HG02852 (cell line): ENCODE measurements at regions not wholly inside any gene's neighbourhood (a gene's known extent, or its start where the extent isn't known, plus 50 kb on each side); places are given as distances from the start of the nearest gene placed in this dataset.

Experiments
- ATAC-seq: cut with Tn5 transposase; IDR thresholded peaks from one replicate; pipeline ENCODE4 v1.9.1; 2021; ENCODE audit warnings: mild to moderate bottlenecking, moderate library complexity; ENCODE audit not compliant: unreplicated experiment

GRCh38 chr1:98048751-98049325 lies 128.0 kb upstream of the DPYD start:
- ATAC-seq: no peak

- ATAC-seq: no peak
Observed at GRCh38 chr1:98048244-98048643, 127.4 kb upstream of the DPYD start.

- no peak for ATAC-seq
Observed at GRCh38 chr1:98047171-98047570, 126.3 kb upstream of the DPYD start.

DNA sequence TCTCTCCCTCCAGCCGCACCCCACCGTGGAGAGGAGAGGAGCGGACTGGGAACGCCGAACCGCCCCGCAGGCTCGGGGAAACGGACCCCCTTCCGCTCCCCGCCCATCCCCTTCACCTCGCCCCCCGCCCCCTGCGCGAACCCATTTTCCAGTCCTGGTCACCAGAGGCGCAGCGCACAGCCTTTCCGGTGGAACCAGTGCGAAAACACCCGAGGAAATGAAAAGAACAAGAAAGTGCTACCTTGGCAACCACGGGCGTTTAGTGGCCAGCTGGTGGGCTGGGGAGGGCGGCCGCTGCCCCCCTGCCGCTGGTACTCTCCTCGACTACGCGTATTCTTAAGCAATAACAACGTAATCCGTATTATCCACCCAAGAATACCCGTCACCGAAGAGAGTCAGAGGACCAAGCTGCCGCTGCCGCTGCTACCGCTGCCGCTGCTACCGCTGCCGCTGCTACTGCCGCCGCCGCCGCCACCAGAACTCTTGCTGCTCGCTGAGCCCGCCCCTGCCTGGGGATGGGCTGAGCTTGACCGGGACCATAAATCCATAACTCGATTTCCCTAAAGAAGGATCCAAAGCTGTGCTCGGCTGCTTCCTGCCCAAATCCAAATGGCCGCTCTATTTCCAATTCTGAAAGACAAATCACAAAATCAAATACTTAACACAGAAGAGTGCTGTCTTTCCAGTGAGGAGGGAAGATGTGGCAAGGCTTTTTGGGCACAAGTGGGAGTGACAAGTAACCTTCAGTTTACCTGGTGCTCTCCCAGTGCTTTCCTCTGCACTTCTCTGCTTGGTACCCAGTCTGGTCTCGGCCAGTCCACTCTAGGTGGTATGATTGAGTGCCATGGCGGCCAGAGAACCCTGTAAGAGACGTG lies 125.2 kb upstream of the DPYD start:
- no peak for ATAC-seq

DNA sequence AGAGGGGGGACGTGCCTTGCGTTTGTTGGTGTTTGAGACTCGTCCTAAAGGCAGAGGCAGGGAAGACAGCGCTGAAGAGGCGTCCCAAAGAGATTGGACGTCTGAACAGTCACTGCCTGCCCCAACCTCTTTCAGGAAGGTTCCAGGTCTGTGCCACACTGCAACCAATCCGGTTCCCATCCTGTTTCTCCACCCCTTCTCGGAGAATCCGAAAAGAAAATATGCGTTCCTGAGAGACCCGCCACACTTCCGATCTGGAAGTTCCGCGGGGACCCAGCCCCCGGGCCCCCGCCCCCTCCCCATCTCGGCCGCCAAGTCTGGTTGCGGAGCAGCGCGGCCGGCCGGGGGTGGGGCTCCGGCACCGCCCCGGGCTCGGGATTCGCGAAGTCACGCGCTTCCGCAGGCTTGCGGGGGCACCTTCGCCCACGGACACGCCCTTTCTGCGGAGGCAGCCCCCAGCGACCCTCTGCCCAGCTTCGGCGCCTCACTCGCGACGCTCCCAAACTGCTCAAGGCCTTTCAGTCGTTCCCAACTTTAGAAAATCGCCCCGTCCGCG lies 124.5 kb upstream of the DPYD start:
- no peak for ATAC-seq

DNA sequence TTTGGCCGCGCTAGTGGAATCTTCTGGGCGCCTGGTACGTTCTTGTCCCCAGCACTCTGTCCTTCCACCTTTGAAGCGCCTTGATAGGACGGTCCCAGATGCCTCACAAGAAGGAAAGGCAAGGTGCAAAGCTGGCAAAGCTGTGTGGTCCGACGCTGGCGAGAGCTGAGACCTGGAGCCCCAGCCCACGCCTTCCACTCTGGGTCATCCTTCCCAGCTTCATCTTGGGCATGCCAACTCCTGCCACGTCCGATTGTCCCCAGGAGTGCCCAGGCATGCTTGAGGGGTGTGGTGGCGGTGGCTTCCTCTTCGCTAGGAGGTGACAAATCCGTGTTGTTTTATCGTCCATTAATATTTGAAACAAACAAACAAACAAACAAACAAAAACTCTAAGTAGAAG lies 123.9 kb upstream of the DPYD start:
- ATAC-seq: no peak

DNA sequence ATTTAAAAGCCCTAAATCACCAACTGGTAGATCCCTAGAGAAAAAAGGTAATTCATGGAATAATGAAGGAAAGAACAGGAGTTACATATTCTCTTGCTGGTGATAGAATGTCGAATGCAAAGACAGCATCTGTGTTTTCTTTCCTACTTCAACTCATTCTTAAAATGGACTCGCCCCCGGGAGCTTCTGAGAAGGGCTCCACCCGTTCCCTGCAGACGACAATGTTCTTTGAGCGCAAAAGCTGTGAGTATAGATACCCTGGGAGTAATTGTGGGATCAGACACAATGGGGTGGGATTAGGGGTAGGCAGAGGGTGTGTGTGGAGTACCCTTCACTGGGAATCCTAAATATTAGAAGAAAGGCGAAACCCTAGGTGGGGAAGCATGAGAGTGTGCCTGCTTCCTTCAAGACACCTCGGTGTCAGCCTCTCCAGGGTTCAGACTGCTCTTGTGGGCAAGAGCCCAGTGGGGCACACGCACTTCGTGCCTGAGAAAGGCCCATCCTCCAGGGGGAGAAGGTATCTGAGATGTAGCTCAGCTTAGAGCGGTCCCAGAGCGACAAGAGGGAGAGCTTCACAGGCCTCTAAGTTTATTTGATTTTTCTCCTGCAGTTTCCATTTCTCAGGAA lies 123.3 kb upstream of the DPYD start:
- ATAC-seq: no peak

DNA sequence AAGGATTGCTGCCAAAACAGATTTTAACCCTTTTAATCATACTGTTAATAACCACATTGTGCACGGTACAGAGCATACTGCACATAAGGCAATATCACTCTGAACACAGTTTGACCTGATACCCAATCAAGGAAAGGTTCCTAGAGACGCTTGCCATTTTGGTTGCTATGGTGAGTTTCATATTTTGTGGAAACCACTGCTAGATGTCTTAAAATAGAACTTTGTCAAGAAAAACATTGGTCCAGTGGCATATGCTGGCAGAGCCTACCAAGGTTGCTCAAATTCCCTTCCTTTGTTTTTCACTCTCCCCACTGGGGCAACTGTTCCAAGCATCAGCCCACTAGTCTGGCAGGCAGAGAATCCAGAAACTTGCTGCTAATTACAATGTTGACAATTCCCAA lies 114.8 kb upstream of the DPYD start:
- no peak for ATAC-seq

GRCh38 chr1:98034505-98034904 lies 113.7 kb upstream of the DPYD start:
- no peak for ATAC-seq

- ATAC-seq: no peak
Observed at GRCh38 chr1:98032958-98033357, 112.1 kb upstream of the DPYD start.

DNA sequence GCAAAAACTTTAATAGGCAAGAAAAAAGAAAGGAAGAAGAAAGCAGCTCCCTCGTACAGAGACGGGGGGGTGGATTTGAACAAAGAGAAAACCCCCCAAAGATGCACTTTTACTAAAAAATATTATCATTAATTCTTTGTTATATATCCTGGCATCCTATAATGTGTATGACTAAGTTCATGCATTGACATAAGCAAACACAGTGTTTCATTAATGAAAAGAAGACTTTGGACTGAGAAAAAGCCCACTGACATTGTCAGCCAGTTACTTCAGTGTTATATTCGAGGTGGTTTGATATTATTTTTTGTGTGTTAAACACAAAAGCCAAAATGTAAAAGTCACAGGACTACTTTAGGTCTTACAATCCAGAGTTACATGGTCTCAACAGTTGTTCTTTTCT lies 110.1 kb upstream of the DPYD start:
- no peak for ATAC-seq

DNA sequence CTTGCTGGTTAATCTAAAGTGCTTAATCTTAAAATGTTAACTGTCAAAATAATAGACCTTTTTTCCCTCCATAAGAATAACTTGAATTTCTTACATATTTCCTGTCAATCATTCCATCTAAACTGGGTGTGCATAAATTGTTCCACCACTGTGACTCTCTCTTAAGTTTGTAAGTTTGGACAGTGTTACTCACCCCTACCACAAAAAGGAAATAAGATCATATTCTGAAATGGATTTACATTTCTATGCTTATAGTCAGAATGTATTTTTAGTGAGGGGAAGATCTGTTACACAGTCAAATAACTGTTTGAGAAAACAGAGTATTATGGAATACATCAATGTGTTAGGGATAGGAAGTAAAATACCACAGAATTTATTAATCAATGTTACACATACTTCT lies 109.6 kb upstream of the DPYD start:
- no peak for ATAC-seq

DNA sequence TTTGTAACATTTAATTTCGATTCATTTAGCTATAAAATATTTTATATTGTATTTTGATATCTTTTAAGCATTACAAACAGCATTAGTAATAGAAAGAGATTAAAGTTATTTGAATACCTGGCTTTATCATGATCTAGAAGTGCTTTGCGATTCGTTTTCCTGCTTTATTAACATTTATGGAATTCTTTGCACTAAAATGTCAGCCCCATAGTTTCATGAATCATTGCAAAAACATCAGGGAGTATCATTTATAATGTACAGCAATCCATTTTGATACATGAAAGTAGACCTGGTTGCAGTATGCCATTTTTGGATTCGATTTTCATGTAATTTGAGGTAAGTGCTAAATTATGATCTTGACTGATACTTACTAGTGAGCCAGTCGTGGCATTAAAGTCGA lies 108.0 kb upstream of the DPYD start:
- no peak for ATAC-seq

- no peak for ATAC-seq
Observed at GRCh38 chr1:98027103-98027705, 106.4 kb upstream of the DPYD start.

DNA sequence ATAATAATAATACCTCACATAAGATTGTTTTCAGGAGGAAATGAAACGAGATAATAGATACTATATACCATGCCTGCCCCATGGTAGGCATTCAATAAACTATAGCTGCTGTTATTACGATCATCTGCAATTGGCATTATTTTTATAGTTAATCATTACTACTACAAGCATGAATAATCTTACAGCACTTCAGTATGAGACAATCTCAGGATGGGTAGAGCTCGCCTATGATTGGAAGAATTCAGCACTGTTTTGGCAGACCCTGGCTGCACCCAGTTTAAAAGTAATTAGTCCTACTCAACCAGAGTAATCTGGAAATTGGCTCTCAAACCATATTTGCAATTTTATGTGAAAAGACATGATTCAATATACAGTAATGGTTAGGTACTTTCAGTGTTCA lies 105.0 kb upstream of the DPYD start:
- ATAC-seq: no peak

GRCh38 chr1:98021126-98021525 lies 100.3 kb upstream of the DPYD start:
- no peak for ATAC-seq

DNA sequence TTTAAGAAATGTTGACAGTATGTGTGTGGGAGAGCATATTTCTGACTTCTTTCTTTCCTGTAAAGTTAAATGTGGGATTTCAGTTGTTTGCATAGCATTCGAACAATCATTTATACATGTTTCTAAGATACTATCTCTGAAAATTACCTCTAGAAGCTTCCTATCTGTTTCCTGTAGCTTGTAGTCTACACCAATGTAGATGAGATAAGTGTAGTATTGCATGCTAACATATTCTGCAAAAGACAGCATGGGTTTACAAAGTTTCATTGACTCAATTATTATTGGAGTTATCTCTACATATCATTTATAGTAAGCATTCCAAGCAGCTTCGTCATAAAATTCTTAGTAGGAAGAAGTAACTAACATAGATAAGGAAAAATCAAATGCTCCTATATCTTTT lies 98.9 kb upstream of the DPYD start:
- no peak for ATAC-seq

DNA sequence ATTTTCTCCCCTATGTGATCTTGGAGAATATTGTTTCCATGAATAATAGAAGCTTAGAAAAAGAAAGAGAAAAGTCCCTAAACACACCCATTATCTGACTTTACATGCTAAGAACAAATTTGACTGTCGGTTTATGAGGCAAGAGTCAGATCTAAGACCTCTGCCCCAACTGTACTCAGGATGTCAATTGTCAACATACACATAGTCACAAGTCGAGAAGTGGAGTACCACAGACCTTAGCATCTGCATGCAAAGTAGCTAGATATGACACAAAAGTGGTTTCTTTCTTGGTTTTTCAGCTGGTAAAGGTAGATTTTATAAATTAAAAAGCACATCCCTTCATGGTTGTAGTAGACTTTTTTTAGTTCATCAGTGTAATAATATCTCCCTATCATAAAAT lies 97.2 kb upstream of the DPYD start:
- no peak for ATAC-seq

GRCh38 chr1:98017184-98017583 lies 96.3 kb upstream of the DPYD start:
- ATAC-seq: no peak

- ATAC-seq: no peak
Observed at GRCh38 chr1:98008373-98008772, 87.5 kb upstream of the DPYD start.

- ATAC-seq: no peak
Observed at GRCh38 chr1:98005326-98006010, 84.6 kb upstream of the DPYD start.
